Activated T-cell treated with anti-CD3 and anti-CD28 coated beads, Interleukin-2, amount 50 U/mL, for 4 hours (primary cell): ENCODE measurements at regions not wholly inside any gene's neighbourhood (a gene's known extent, or its start where the extent isn't known, plus 50 kb on each side); places are given as distances from the start of the nearest gene placed in this dataset.

Source experiments
- ATAC-seq, 2 donors: fragments of 200-7000 bp; cut with Tn5 transposase; one replicate each; pipeline ENCODE4 v1.10.0; 2021
- DNase-seq: peaks from one replicate; pipeline ENCODE4 v3.0.0-alpha.2; 2020
- H3K27me3 Mint-ChIP-seq: one replicate; pipeline ENCODE4 v1.8.0; 2021; ENCODE audit warnings: low read depth, mixed read lengths
- H3K36me3 Mint-ChIP-seq: one replicate; pipeline ENCODE4 v1.8.0; 2022; ENCODE audit warnings: mixed read lengths; ENCODE audit not compliant: insufficient read depth
- H3K4me1 Mint-ChIP-seq: one replicate; pipeline ENCODE4 v1.8.0; 2021; ENCODE audit warnings: low read depth, mixed read lengths
- H3K4me3 Mint-ChIP-seq: one replicate; pipeline ENCODE4 v1.8.0; 2021; ENCODE audit warnings: mild to moderate bottlenecking, moderate library complexity, mixed read lengths
- H3K9me3 Mint-ChIP-seq: one replicate; pipeline ENCODE4 v1.8.0; 2021; ENCODE audit warnings: mixed read lengths

DNA sequence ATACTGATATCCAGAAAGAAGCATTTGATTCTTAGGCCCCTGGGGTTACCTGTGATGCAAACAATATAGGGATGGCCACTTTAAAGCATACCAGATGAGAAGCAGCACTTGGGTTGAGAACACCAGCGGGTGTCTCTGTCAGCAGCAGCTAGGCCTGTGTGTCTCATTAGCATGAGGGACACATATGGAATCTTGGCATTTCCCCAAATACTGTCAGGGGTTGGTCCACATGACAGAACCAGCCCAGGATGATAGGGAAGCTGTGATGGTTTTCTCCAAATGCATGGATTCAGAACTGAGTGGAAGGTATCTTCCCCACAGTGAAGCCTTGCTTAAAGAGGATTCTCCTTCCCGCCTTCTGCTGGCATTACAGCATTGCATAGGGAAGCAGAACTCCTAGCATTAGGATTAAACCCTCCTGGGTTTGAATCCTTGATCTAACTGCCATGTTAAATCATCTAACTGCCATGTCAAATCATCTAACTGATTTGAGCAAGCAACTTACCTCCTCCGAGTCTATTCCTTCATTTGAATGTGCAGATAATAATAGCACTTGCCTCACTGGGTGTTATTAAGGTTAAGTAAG is 111.5 kb upstream of the WSCD2 start:
- H3K36me3 Mint-ChIP-seq, result no peaks in the 10 kb centered on the region
- no peak for ATAC-seq
- H3K9me3 Mint-ChIP-seq, result no peaks in the 10 kb centered on the region

GRCh38 chr12:108019862-108020261 is 109.2 kb upstream of the WSCD2 start:
- no peak for DNase-seq
- H3K9me3 Mint-ChIP-seq, result no peaks in the 10 kb centered on the region
- no peak for ATAC-seq

More for the DNA sequence above, 111.5 kb upstream of the WSCD2 start:
- DNase-seq, result no peak
- no peaks in the 10 kb centered on the region for H3K4me1 Mint-ChIP-seq
- no peak overlapping the region for H3K4me3 Mint-ChIP-seq
- H3K27me3 Mint-ChIP-seq, result peaks cover 5% of the 10 kb centered on the region

GRCh38 chr12:108021141-108021540 is 107.9 kb upstream of the WSCD2 start:
- Mint-ChIP-seq H3K27me3 (peaks cover 2% of the 10 kb centered on the region), H3K36me3 (no peaks in the 10 kb centered on the region)

More at GRCh38 chr12:108019862-108020261, 109.2 kb upstream of the WSCD2 start:
- Mint-ChIP-seq H3K4me1 (no peaks in the 10 kb centered on the region), H3K36me3 (no peaks in the 10 kb centered on the region), H3K27me3 (peaks cover 2% of the 10 kb centered on the region), H3K4me3 (no peak overlapping the region)

DNA sequence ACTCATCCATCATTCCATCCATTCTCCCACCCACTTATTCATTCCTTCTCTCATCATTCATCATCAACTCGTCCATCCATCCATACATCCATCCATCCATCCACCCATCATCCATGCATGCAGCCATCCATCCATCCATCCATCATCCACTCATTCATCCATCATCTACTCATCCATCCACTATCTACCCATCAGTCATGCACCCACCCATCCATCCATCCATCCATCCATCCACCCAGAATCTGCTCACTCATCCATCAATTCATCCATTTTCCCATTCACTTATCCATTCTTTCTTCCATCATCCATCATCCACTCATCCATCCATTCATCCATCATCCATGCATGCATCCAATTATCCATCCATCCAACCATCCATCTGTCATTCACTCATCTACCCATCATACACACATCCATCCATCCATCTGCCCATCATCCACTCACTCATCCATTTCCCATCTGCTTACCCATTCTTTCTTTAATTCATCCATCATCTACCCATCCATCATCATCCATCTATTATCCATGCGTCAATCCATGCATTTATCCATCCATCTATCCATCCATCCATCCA is 107.1 kb upstream of the WSCD2 start:
- DNase-seq (no peak), ATAC-seq (no peak)
- no peaks in the 10 kb centered on the region for H3K9me3 Mint-ChIP-seq
- H3K4me1 Mint-ChIP-seq, result no peaks in the 10 kb centered on the region
- H3K4me3 Mint-ChIP-seq, result no peak overlapping the region
- H3K36me3 Mint-ChIP-seq, result no peaks in the 10 kb centered on the region
- H3K27me3 Mint-ChIP-seq, result peaks cover 2% of the 10 kb centered on the region

More at GRCh38 chr12:108021141-108021540, 107.9 kb upstream of the WSCD2 start:
- no peaks in the 10 kb centered on the region for H3K9me3 Mint-ChIP-seq
- no peak overlapping the region for H3K4me3 Mint-ChIP-seq
- ATAC-seq (no peak), DNase-seq (no peak)
- H3K4me1 Mint-ChIP-seq, result no peaks in the 10 kb centered on the region

DNA sequence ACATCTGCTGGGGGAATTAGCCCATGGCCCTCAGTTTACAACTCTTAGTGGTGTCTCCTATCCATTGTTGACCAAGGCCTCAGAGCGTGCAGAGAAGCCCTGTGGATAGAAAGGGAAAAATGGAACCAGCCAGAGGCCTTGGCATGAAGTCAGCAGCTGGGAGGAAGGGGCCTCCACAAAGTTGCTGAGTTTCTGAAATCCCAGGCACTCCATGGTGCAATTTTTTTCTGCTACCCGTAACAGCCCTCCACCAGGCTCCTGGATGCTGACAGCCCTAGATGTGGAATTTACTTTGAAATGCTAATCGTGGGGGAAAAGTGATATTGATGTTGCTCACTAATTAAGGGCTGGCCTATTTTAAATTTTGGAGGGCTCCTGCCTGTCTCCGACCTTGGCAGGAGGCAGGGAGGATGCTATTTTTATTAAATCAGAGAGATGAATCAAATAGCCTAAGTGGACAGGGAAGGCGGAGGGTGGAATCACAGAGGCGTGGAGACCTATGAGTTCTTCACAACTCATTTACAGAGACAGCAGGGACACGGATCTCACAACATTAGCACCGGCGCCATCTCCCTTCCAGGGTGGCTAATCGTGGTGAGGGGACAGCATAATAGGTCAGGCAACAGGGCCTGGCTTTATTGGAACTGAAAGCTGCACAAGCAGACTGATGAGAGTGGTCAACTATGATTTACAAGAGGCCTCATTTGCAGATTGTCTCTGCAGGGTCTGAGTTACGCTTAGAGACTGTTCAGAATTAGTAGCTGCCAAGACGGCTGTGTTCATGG is 99.8 kb upstream of the WSCD2 start:
- ATAC-seq, result no peak
- no peak overlapping the region for H3K4me3 Mint-ChIP-seq
- H3K4me1 Mint-ChIP-seq, result no peaks in the 10 kb centered on the region
- DNase-seq, result no peak
- no peaks in the 10 kb centered on the region for H3K9me3 Mint-ChIP-seq
- peaks cover 24% of the 10 kb centered on the region for H3K27me3 Mint-ChIP-seq
- H3K36me3 Mint-ChIP-seq, result no peaks in the 10 kb centered on the region

DNA sequence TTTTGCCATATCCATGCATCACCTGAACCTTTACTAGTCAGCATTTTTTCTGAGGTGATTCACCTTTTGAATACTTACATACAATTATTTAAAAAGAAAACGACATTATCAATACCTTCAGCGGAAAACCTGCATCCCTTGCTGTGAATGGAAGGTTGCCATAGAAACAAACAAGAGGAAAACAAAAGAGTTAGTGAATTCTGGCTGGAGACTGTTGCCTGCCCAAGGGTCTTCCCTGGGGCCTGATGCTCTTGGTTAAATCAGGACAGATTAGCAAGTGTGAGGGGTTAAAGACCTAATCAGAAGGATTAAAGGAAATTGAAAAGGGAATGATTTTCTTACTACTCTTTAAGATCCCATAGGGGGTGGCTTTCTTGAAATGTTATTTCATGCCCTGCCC is 96.0 kb upstream of the WSCD2 start:
- no peak overlapping the region for H3K4me3 Mint-ChIP-seq
- H3K4me1 Mint-ChIP-seq, result no peaks in the 10 kb centered on the region
- DNase-seq (no peak), ATAC-seq (no peak)
- no peaks in the 10 kb centered on the region for H3K9me3 Mint-ChIP-seq
- no peaks in the 10 kb centered on the region for H3K36me3 Mint-ChIP-seq
- H3K27me3 Mint-ChIP-seq, result peaks cover 20% of the 10 kb centered on the region

DNA sequence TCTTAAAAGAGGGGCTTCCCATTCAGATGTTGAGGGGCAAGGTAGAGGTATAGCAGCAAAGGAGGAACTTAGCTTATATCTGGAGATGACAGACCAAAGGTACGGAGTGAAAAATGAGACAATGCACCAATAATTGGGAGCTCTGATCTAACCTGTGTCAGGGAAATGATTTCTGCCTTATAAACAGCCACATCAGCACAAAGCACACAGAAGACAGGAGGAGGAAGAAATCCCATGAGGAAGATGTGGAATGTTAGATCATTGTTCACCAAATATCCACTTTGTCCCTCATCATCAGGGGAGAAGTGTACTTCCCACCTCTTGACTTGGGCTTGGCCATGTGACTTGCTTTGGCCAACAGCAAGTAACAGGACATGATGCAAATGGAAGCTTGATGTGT is 93.7 kb upstream of the WSCD2 start:
- Mint-ChIP-seq H3K4me3 (no peak overlapping the region), H3K9me3 (no peaks in the 10 kb centered on the region), H3K27me3 (peaks cover 12% of the 10 kb centered on the region), H3K4me1 (no peaks in the 10 kb centered on the region), H3K36me3 (no peaks in the 10 kb centered on the region)
- no peak for ATAC-seq
- no peak for DNase-seq

GRCh38 chr12:108037960-108038359 is 91.1 kb upstream of the WSCD2 start:
- Mint-ChIP-seq H3K4me1 (no peaks in the 10 kb centered on the region), H3K27me3 (peaks cover 8% of the 10 kb centered on the region), H3K4me3 (no peak overlapping the region), H3K9me3 (no peaks in the 10 kb centered on the region), H3K36me3 (no peaks in the 10 kb centered on the region)
- ATAC-seq, result no peak
- DNase-seq, result no peak

DNA sequence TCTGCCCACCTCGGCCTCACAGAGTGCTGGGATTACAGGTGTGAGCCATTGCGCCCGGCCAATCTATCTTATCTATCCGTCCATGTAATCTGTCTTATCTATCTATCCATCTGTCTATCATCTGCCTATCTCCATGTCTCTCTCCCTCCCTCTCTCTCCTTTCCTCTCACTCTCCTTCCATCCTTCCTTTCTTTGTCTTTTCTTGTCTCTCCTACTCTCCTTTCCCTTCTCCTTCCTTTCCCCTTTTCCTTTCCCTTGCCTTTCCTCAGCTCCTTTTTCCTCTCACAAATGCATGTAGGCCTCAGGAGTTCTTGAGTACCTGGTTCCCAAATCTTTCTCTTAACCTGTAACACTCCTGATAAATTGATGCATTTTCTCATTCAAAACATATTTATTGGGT is 89.3 kb upstream of the WSCD2 start:
- no peak for ATAC-seq
- Mint-ChIP-seq H3K36me3 (no peaks in the 10 kb centered on the region), H3K4me3 (no peak overlapping the region), H3K4me1 (no peaks in the 10 kb centered on the region), H3K27me3 (peaks cover 9% of the 10 kb centered on the region), H3K9me3 (no peaks in the 10 kb centered on the region)
- DNase-seq, result no peak

- Mint-ChIP-seq H3K4me1 (no peaks in the 10 kb centered on the region), H3K36me3 (no peaks in the 10 kb centered on the region), H3K9me3 (no peaks in the 10 kb centered on the region), H3K27me3 (peaks cover 12% of the 10 kb centered on the region), H3K4me3 (no peak overlapping the region)
- DNase-seq (no peak), ATAC-seq (no peak)
These were observed 88.1 kb upstream of the WSCD2 start for GRCh38 chr12:108040947-108041346.

DNA sequence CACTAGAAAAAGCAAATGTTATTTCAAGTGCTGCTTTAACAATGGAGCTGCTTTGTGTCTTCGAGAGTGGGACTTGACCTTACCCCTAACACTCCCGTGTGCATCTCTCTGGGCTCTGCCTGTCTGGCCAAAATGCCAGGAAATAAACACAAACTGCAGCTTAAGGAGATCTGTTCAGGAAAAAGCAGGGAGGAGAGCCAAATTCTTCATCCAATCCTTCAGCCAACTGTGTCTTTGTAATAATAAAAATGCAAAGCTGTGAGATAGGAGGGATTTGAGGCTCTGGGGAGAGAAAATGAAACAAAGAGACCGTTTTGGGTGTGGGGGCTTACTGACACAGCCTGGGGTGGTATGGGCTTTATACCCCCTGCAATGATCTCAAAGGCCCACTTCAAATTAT is 85.8 kb upstream of the WSCD2 start:
- Mint-ChIP-seq H3K9me3 (no peaks in the 10 kb centered on the region), H3K4me1 (peaks cover 11% of the 10 kb centered on the region), H3K36me3 (no peaks in the 10 kb centered on the region), H3K4me3 (no peak overlapping the region), H3K27me3 (peaks cover 19% of the 10 kb centered on the region)
- ATAC-seq, result no peak
- no peak for DNase-seq

GRCh38 chr12:108043750-108044533 is 85.1 kb upstream of the WSCD2 start:
- peaks cover 11% of the 10 kb centered on the region for H3K4me1 Mint-ChIP-seq
- no peak for DNase-seq
- peaks cover 19% of the 10 kb centered on the region for H3K27me3 Mint-ChIP-seq
- no peak overlapping the region for H3K4me3 Mint-ChIP-seq
- H3K9me3 Mint-ChIP-seq, result no peaks in the 10 kb centered on the region
- H3K36me3 Mint-ChIP-seq, result no peaks in the 10 kb centered on the region
- ATAC-seq, result no peak

DNA sequence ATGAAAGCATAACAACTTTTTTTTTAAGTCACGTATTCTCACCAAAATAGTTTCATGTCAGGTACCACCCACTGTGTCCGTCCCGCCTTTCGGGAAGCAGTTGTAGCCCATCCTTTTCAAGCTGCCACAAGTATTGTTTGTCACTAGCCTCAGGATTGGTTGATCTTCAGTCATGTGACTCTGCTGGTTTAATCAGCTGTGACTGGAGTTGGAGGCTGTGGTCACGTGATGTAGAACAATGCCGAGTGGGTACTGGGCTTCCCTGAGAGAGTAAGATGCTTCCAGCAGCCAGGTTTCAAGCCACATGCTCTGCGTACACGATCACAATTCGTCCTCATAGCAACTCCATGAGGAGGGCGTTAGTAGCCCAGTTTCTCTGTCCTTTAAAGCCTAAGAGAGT is 83.0 kb upstream of the WSCD2 start:
- no peak for ATAC-seq
- H3K9me3 Mint-ChIP-seq, result no peaks in the 10 kb centered on the region
- no peak overlapping the region for H3K4me3 Mint-ChIP-seq

GRCh38 chr12:108046650-108047049 is 82.4 kb upstream of the WSCD2 start:
- no peaks in the 10 kb centered on the region for H3K9me3 Mint-ChIP-seq
- no peaks in the 10 kb centered on the region for H3K36me3 Mint-ChIP-seq
- ATAC-seq, result no peak
- DNase-seq, result no peak
- H3K4me1 Mint-ChIP-seq, result peaks cover 11% of the 10 kb centered on the region
- H3K27me3 Mint-ChIP-seq, result peaks cover 23% of the 10 kb centered on the region
- peak overlapping the region; percentile 2 for H3K4me3 Mint-ChIP-seq

More for the DNA sequence above, 83.0 kb upstream of the WSCD2 start:
- Mint-ChIP-seq H3K36me3 (no peaks in the 10 kb centered on the region), H3K27me3 (peaks cover 22% of the 10 kb centered on the region), H3K4me1 (peaks cover 11% of the 10 kb centered on the region)
- no peak for DNase-seq
